Caco-2 (cell line): ENCODE measurements at regions not wholly inside any gene's neighbourhood (a gene's known extent, or its start where the extent isn't known, plus 50 kb on each side); places are given as distances from the start of the nearest gene placed in this dataset.

Experiments
- BruUV-seq: library from RNA; stranded (reverse); fragments of 400-500 nt; replicated peaks from 2 replicates; lab custom pipeline; 2021; lab: Mats Ljungman, UMichigan
- CTCF ChIA-PET: fragments of 300-600 bp; sonication (Branson Sonifier 250); formaldehyde crosslinking; loops from one replicate; lab custom pipeline; 2022; ENCODE audit warnings: antibody characterized with exemption; lab: Charles Lee
- POLR2A ChIA-PET: fragments of 300-600 bp; sonication (Branson Sonifier 250); formaldehyde crosslinking; loops from one replicate; lab custom pipeline; 2022; ENCODE audit warnings: antibody characterized with exemption; lab: Charles Lee
- DNase-seq, 2 experiments: peaks; one replicate each; pipeline versions ENCODE4 v3.0.0 to v3.0.0-alpha.2; 2020 to 2022
- H3K27me3 ChIP-seq: replicated peaks from 2 replicates; pipeline ENCODE4 v1.6.0; 2011; ENCODE audit warnings: low read length; ENCODE audit not compliant: control insufficient read depth, insufficient read depth
- H3K36me3 ChIP-seq: 2 replicates; pipeline ENCODE4 v1.5.1; 2011; ENCODE audit warnings: low read length; ENCODE audit not compliant: control insufficient read depth, insufficient read depth
- H3K4me1 ChIP-seq: fragments of 250-450 bp; sonication (Bioruptor Pico); 2 replicates; pipeline ENCODE4 v1.5.1; 2020; ENCODE audit warnings: mild to moderate bottlenecking
- H3K4me3 ChIP-seq: 2 replicates; pipeline ENCODE4 v1.5.1; 2011; ENCODE audit warnings: low read depth, mild to moderate bottlenecking, control low read depth, low read length
- H3K9me3 ChIP-seq: fragments of 250-450 bp; sonication (Bioruptor Pico); 2 replicates; pipeline ENCODE4 v1.5.1; 2020; ENCODE audit warnings: mild to moderate bottlenecking, moderate library complexity
- H3K27ac Mint-ChIP-seq: one replicate; pipeline ENCODE4 v1.8.0; 2022; ENCODE audit warnings: mixed read lengths; ENCODE audit not compliant: unreplicated experiment
- H3K27me3 Mint-ChIP-seq: one replicate; pipeline ENCODE4 v1.8.0; 2022; ENCODE audit warnings: mixed read lengths; ENCODE audit not compliant: insufficient read depth, unreplicated experiment
- H3K36me3 Mint-ChIP-seq: one replicate; pipeline ENCODE4 v1.8.0; 2022; ENCODE audit warnings: mild to moderate bottlenecking, mixed read lengths; ENCODE audit not compliant: insufficient read depth, unreplicated experiment
- H3K4me1 Mint-ChIP-seq: one replicate; pipeline ENCODE4 v1.8.0; 2022; ENCODE audit warnings: low read depth, mixed read lengths; ENCODE audit not compliant: unreplicated experiment
- H3K4me3 Mint-ChIP-seq: one replicate; pipeline ENCODE4 v1.8.0; 2022; ENCODE audit warnings: mild to moderate bottlenecking, moderate library complexity, mixed read lengths; ENCODE audit not compliant: unreplicated experiment
- H3K9me3 Mint-ChIP-seq: one replicate; pipeline ENCODE4 v1.8.0; 2022; ENCODE audit warnings: mixed read lengths; ENCODE audit not compliant: unreplicated experiment
- intact Hi-C: fragments of 100-400 bp; cut with micrococcal nuclease; formaldehyde crosslinking; loops from one replicate; pipeline ENCODE4 v1.10.0; 2022; ENCODE audit not compliant: unreplicated experiment
- TF ChIP-seq, protein P1 (sequence below), 2 experiments: fragments of 200-600 bp in 1 of 2; IDR thresholded peaks; 1 replicate in 1 of 2; 2 replicates in 1 of 2; pipeline versions ENCODE4 v1.5.1 to v1.8.0; 2011 to 2022; ENCODE audit warnings: antibody characterized with exemption in 1 of 2, control low read depth in 1 of 2, inconsistent platforms in 1 of 2, low read depth in 1 of 2, low read length in 1 of 2, mild to moderate bottlenecking in 1 of 2, moderate library complexity in 1 of 2; ENCODE audit not compliant: insufficient read depth in 1 of 2, severe bottlenecking in 1 of 2, unreplicated experiment in 1 of 2

DNA sequence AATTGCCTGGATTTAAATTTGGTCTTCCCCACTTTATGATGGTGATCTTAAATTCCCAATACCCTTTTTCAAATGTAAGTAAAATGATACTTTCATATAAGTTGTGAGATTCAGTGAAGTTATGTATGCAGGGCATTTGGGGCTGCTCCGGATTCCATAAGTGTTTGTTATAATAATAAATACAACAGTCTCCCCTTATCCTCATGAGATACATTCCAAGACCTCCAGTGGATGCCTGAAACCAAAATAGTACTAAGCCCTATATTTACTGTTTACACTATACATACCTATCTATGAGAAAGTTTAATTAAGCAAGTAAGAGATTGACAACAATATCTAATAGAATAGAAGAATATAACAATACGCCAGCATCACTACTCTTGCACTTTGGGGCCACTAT lies 2237.8 kb downstream of the PCDH9 start:
- no peaks in the 10 kb centered on the region for H3K4me1 Mint-ChIP-seq
- Histone ChIP-seq H3K4me3 (no peak overlapping the region), H3K9me3 (no peaks in the 10 kb centered on the region), H3K36me3 (no peaks in the 10 kb centered on the region), H3K4me1 (no peaks in the 10 kb centered on the region), H3K27me3 (no peaks in the 10 kb centered on the region)
- CTCF ChIA-PET, result no interaction called here
- BruUV-seq, result no TSS peak
- H3K27ac Mint-ChIP-seq, result no peak overlapping the region
- intact Hi-C loops, result loop anchor here (10.0 kb wide), 1 partner anchor 518 kb away; no protein-coding TSS in a partner anchor
- no peak overlapping the region for H3K4me3 Mint-ChIP-seq
- TF ChIP-seq, protein P1, sequence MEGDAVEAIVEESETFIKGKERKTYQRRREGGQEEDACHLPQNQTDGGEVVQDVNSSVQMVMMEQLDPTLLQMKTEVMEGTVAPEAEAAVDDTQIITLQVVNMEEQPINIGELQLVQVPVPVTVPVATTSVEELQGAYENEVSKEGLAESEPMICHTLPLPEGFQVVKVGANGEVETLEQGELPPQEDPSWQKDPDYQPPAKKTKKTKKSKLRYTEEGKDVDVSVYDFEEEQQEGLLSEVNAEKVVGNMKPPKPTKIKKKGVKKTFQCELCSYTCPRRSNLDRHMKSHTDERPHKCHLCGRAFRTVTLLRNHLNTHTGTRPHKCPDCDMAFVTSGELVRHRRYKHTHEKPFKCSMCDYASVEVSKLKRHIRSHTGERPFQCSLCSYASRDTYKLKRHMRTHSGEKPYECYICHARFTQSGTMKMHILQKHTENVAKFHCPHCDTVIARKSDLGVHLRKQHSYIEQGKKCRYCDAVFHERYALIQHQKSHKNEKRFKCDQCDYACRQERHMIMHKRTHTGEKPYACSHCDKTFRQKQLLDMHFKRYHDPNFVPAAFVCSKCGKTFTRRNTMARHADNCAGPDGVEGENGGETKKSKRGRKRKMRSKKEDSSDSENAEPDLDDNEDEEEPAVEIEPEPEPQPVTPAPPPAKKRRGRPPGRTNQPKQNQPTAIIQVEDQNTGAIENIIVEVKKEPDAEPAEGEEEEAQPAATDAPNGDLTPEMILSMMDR (IDR thresholded peaks at IDR 0.05; ENCODE audit: insufficient read depth in 1 of 2, low read depth in 1 of 2, low read length in 1 of 2, severe bottlenecking in 1 of 2, unreplicated experiment in 1 of 2), result no peak
- DNase-seq, result no peak
- no peaks in the 10 kb centered on the region for H3K36me3 Mint-ChIP-seq
- no peaks in the 10 kb centered on the region for H3K9me3 Mint-ChIP-seq
- POLR2A ChIA-PET, result no interaction called here
- no peaks in the 10 kb centered on the region for H3K27me3 Mint-ChIP-seq

DNA sequence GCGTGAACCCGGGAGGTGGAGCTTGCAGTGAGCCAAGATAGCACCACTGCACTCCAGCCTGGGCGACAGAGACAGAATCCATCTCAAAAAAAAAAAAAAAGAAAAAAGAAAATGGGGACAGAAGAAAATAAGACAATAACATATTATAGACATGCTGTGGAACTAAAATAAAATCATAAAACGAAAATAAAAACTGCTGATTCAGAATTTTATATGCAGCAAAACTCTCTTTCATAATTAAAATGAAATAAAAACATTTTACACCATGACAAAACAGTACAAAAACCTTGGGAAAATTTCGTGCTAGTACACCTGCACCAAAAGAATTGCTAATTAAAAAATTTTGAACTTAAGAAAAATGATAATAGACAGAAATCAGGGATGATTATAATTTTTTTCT lies 2245.1 kb downstream of the PCDH9 start:
- Histone ChIP-seq H3K4me3 (no peak overlapping the region), H3K4me1 (no peaks in the 10 kb centered on the region), H3K9me3 (no peaks in the 10 kb centered on the region; the same call in 1 of the 2 replicates), H3K27me3 (no peaks in the 10 kb centered on the region), H3K36me3 (no peaks in the 10 kb centered on the region)
- POLR2A ChIA-PET, result no interaction called here
- H3K36me3 Mint-ChIP-seq, result no peaks in the 10 kb centered on the region
- TF ChIP-seq, protein P1 (IDR thresholded peaks at IDR 0.05; ENCODE audit: insufficient read depth in 1 of 2, low read depth in 1 of 2, low read length in 1 of 2, severe bottlenecking in 1 of 2, unreplicated experiment in 1 of 2), result no peak
- intact Hi-C loops, result no loop called here
- no peak overlapping the region for H3K27ac Mint-ChIP-seq
- no peak overlapping the region for H3K4me3 Mint-ChIP-seq
- H3K9me3 Mint-ChIP-seq, result peaks cover 26% of the 10 kb centered on the region
- H3K27me3 Mint-ChIP-seq, result no peaks in the 10 kb centered on the region
- no peak for DNase-seq
- no TSS peak for BruUV-seq
- no peaks in the 10 kb centered on the region for H3K4me1 Mint-ChIP-seq
- CTCF ChIA-PET, result no interaction called here

DNA sequence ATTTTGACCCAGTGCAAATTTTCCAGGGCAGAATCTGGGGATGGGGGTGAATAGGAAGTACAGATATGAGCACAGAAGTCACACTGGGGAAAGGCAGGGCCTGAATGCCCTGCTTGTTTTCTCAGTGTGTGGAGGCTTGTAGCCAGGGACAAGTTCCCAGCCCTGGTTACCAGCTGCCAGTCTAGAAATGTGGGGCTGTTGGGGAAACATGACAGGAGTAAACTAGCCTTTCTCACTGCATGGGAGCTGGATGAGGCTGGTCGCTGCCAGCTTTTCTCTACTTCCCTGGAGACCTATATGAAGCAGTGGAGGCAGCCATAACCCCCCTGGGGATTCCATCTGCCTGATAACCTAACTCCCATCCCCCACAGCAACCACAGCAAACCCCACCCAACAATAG lies 2267.7 kb downstream of the PCDH9 start:
- Mint-ChIP-seq H3K27me3 (no peaks in the 10 kb centered on the region), H3K27ac (no peak overlapping the region), H3K4me1 (no peaks in the 10 kb centered on the region), H3K36me3 (no peaks in the 10 kb centered on the region), H3K4me3 (no peak overlapping the region), H3K9me3 (no peaks in the 10 kb centered on the region)
- H3K4me3 ChIP-seq, result no peak overlapping the region
- H3K36me3 ChIP-seq, result no peaks in the 10 kb centered on the region
- H3K4me1 ChIP-seq, result peaks cover 9% of the 10 kb centered on the region; the same call in 1 of the 2 replicates
- intact Hi-C loops, result no loop called here
- CTCF ChIA-PET, result no interaction called here
- TF ChIP-seq, protein P1 (IDR thresholded peaks at IDR 0.05; ENCODE audit: insufficient read depth in 1 of 2, low read depth in 1 of 2, low read length in 1 of 2, severe bottlenecking in 1 of 2, unreplicated experiment in 1 of 2), result no peak
- H3K27me3 ChIP-seq, result no peaks in the 10 kb centered on the region
- no peak for DNase-seq
- 0 out of 2 replicates have a peak, but pooled peaks cover 2% of the 10 kb centered on the region for H3K9me3 ChIP-seq
- no TSS peak for BruUV-seq
- POLR2A ChIA-PET, result no interaction called here
